MM.1S (cell line): ENCODE measurements at regions not wholly inside any gene's neighbourhood (a gene's known extent, or its start where the extent isn't known, plus 50 kb on each side); places are given as distances from the start of the nearest gene placed in this dataset.

Experiments used
- CTCF ChIP-seq: fragments of 300-600 bp; sonication (generic); IDR thresholded peaks from 2 replicates; pipeline ENCODE4 v1.5.1; 2016; ENCODE audit warnings: antibody characterized with exemption, low read length, mixed read lengths
- EZH2 ChIP-seq: fragments of 300-600 bp; sonication (generic); optimal IDR thresholded peaks from 2 replicates; pipeline ENCODE3; 2017; ENCODE audit warnings: low read depth, mild to moderate bottlenecking, antibody characterized with exemption, low read length, mixed read lengths
- EZH2phosphoT487 ChIP-seq: fragments of 300-600 bp; sonication (generic); IDR thresholded peaks from 2 replicates; pipeline ENCODE4 v1.6.1; 2018; ENCODE audit warnings: antibody characterized with exemption, low read length

GRCh38 chr2:144117086-144117485 is 402.8 kb downstream of the ZEB2 start:
- no peak for TF ChIP-seq CTCF
- no peak for TF ChIP-seq EZH2
- TF ChIP-seq EZH2phosphoT487: no peak
